Small intestine (tissue), 7 donors: ENCODE measurements at regions not wholly inside any gene's neighbourhood (a gene's known extent, or its start where the extent isn't known, plus 50 kb on each side); places are given as distances from the start of the nearest gene placed in this dataset.
A peak's percentile ranks its signal among the peaks of the same experiment; 100 is the strongest.
"Not testable (repeated sequence)": the region's sequence is repeated elsewhere in the genome, so short reads cannot be mapped to it uniquely, and the experiment has no call there.

Experiments used
- DNase-seq, 2 donors: peaks; one replicate each; pipeline versions ENCODE4 v3.0.0 to v3.0.0-alpha.2; 2013
- FAIRE-seq: peaks from 2 replicates; lab custom pipeline; 2012; peaks lifted over from hg19 to GRCh38; lab: Jason Lieb, UNC
- H3K27ac ChIP-seq, 3 donors: one replicate each; pipeline ENCODE4 v1.5.1; 2013; ENCODE audit warnings: low read length in 2 of 3, mild to moderate bottlenecking in 2 of 3, control low read depth in 1 of 3, inconsistent platforms in 1 of 3, low read depth in 1 of 3, moderate library complexity in 1 of 3
- H3K27me3 ChIP-seq, 3 donors: one replicate each; pipeline ENCODE4 v1.6.1; 2013; ENCODE audit warnings: low read length in 3 of 3, inconsistent platforms in 1 of 3; ENCODE audit not compliant: control insufficient read depth in 3 of 3, insufficient read depth in 3 of 3
- H3K36me3 ChIP-seq, 3 donors: one replicate each; pipeline ENCODE4 v1.6.1; 2013; ENCODE audit warnings: low read length in 3 of 3, inconsistent platforms in 1 of 3, low read depth in 1 of 3, mild to moderate bottlenecking in 1 of 3, moderate library complexity in 1 of 3; ENCODE audit not compliant: control insufficient read depth in 3 of 3, insufficient read depth in 2 of 3
- H3K4me1 ChIP-seq, 3 donors: one replicate each; pipeline ENCODE4 v1.6.1; 2013; ENCODE audit warnings: low read length in 2 of 3, inconsistent platforms in 1 of 3, low read depth in 1 of 3, mild to moderate bottlenecking in 1 of 3, moderate library complexity in 1 of 3; ENCODE audit not compliant: control insufficient read depth in 3 of 3, insufficient read depth in 2 of 3
- H3K4me3 ChIP-seq, 3 donors: one replicate each; pipeline ENCODE4 v1.5.1; 2013; ENCODE audit warnings: low read length in 3 of 3, control low read depth in 1 of 3, inconsistent platforms in 1 of 3, low read depth in 1 of 3, mild to moderate bottlenecking in 1 of 3, moderate library complexity in 1 of 3
- H3K9me3 ChIP-seq, 2 donors: one replicate each; pipeline ENCODE4 v1.6.1; 2013; ENCODE audit warnings: low read depth in 1 of 2, low read length in 1 of 2; ENCODE audit not compliant: control insufficient read depth in 2 of 2, insufficient read depth in 1 of 2
- WGBS, 3 donors: extraction: QIAGEN DNeasy Blood & Tissue Kit; methylation state at CpG; one replicate each; pipeline ENCODE4 v1.1.7; 2013; 5-methylcytosine and 5-hydroxymethylcytosine counted together
- donor health status: healthy with polysubstance abuse.
- donor health status: control.
- donor health status: control.
- donor health status: Bipolar disorder and iron deficiency.
- donor health status: healthy.

- FAIRE-seq = not testable (repeated sequence)
Observed at GRCh38 chr9:61817127-61817705, 627.4 kb downstream of the SPATA31A7 start.

GRCh38 chr9:61853624-61854259 lies 663.9 kb downstream of the SPATA31A7 start:
- not testable (repeated sequence) for H3K27ac ChIP-seq, DNase-seq, H3K27me3 ChIP-seq, H3K9me3 ChIP-seq, H3K4me1 ChIP-seq, H3K36me3 ChIP-seq, FAIRE-seq, H3K4me3 ChIP-seq
- 0 to 1% (median 0%) methylated on average over 11 to 17 of the region's 40 CpGs for WGBS, 3 donors

More at GRCh38 chr9:61817127-61817705, 627.4 kb downstream of the SPATA31A7 start:
- not testable (repeated sequence) for H3K36me3 ChIP-seq, H3K4me3 ChIP-seq, H3K4me1 ChIP-seq, DNase-seq, H3K27me3 ChIP-seq, H3K9me3 ChIP-seq, H3K27ac ChIP-seq
- WGBS, 3 donors = 92% methylated on average over 1 of the region's 4 CpGs; no CpG with 5 or more reads in 2 of the 3 donors

GRCh38 chr9:61854260-61854640 lies 664.4 kb downstream of the SPATA31A7 start:
- not testable (repeated sequence) for H3K27ac ChIP-seq, H3K9me3 ChIP-seq, H3K4me1 ChIP-seq, H3K36me3 ChIP-seq, H3K4me3 ChIP-seq, FAIRE-seq, H3K27me3 ChIP-seq, DNase-seq
- 20% methylated on average over 7 of the region's 21 CpGs; no CpG with 5 or more reads in 2 of the 3 donors for WGBS, 3 donors

GRCh38 chr9:61856283-61856682 lies 666.4 kb downstream of the SPATA31A7 start:
- not testable (repeated sequence) for H3K27ac ChIP-seq, H3K4me3 ChIP-seq, H3K36me3 ChIP-seq, H3K27me3 ChIP-seq, H3K4me1 ChIP-seq, FAIRE-seq, DNase-seq, H3K9me3 ChIP-seq
- no CpG with 5 or more reads among the region's 33 CpGs for WGBS, 3 donors

GRCh38 chr9:61856858-61857453 lies 667.1 kb downstream of the SPATA31A7 start:
- not testable (repeated sequence) for H3K4me1 ChIP-seq, H3K36me3 ChIP-seq, H3K27ac ChIP-seq, DNase-seq, H3K27me3 ChIP-seq, H3K9me3 ChIP-seq, H3K4me3 ChIP-seq
- WGBS, 3 donors = 26 to 72% (median 35%) methylated on average over 2 to 4 of the region's 28 CpGs
- peak; percentile 30 for FAIRE-seq

- no CpG with 5 or more reads among the region's 42 CpGs for WGBS, 3 donors
- not testable (repeated sequence) for FAIRE-seq, H3K4me1 ChIP-seq, H3K9me3 ChIP-seq, H3K36me3 ChIP-seq, DNase-seq, H3K27me3 ChIP-seq, H3K27ac ChIP-seq, H3K4me3 ChIP-seq
Observed at GRCh38 chr9:61857709-61858351, 668.0 kb downstream of the SPATA31A7 start.

GRCh38 chr9:61862431-61862971 lies 672.7 kb downstream of the SPATA31A7 start:
- H3K4me3 ChIP-seq, FAIRE-seq, DNase-seq, H3K27me3 ChIP-seq, H3K9me3 ChIP-seq, H3K27ac ChIP-seq, H3K36me3 ChIP-seq, H3K4me1 ChIP-seq: not testable (repeated sequence)
- WGBS, 3 donors = 39 to 87% (median 64%) methylated on average over 10 to 11 of the region's 29 CpGs

- not testable (repeated sequence) for H3K27ac ChIP-seq, H3K4me3 ChIP-seq, H3K4me1 ChIP-seq, H3K36me3 ChIP-seq, FAIRE-seq, H3K27me3 ChIP-seq, DNase-seq, H3K9me3 ChIP-seq
- 42 to 66% (median 45%) methylated on average over 4 of the region's 7 CpGs for WGBS, 3 donors
Observed at GRCh38 chr9:61864463-61864862, 674.6 kb downstream of the SPATA31A7 start.
